D721Med (cell line): ENCODE measurements at regions not wholly inside any gene's neighbourhood (a gene's known extent, or its start where the extent isn't known, plus 50 kb on each side); places are given as distances from the start of the nearest gene placed in this dataset.
A peak's percentile ranks its signal among the peaks of the same experiment; 100 is the strongest.

ENCODE experiments used
- DNase-seq: peaks from one replicate; pipeline ENCODE4 v3.0.0; 2011; ENCODE audit warnings: low spot score; ENCODE audit not compliant: insufficient read length
- FAIRE-seq: peaks from 2 replicates; lab custom pipeline; 2011; peaks lifted over from hg19 to GRCh38; lab: Jason Lieb, UNC
- TF ChIP-seq, protein P1 (sequence below): IDR thresholded peaks from 2 replicates; pipeline ENCODE4 v1.5.1; 2012; ENCODE audit warnings: mild to moderate bottlenecking, control low read depth; ENCODE audit not compliant: insufficient read depth; ENCODE audit errors: missing control alignments

DNA sequence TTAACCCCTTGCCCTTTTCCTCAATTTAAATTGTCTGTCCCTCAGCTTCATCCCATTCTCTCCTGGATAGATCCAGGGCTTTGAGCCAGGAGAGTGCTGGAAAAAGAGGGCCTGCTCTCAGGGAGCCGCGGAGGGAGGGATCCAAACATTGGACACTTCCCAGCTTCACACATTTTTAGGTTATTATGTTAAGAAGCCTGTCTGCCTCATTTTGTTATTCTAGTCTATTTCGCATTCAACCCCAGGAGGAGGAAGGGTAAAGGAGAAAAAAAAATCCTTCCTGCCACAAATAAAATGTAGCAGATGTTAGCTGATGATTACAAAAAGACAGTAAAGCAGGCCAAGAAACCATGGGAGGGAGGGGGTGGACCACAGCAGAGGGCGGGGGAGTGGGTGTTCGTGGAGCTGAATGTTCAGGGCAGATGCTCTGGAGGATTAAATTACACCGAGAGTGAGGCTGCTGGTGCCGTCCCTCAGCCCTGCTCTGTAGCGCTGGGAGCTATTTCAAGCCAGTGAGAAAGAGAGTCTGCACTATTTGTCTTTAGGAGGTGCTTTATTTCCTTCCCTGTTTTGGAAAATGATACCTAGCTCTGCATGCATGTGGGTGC, 60.6 kb upstream of the ZFR start:
- DNase-seq (peak; percentile 33), FAIRE-seq (no peak)
- TF ChIP-seq, protein P1, sequence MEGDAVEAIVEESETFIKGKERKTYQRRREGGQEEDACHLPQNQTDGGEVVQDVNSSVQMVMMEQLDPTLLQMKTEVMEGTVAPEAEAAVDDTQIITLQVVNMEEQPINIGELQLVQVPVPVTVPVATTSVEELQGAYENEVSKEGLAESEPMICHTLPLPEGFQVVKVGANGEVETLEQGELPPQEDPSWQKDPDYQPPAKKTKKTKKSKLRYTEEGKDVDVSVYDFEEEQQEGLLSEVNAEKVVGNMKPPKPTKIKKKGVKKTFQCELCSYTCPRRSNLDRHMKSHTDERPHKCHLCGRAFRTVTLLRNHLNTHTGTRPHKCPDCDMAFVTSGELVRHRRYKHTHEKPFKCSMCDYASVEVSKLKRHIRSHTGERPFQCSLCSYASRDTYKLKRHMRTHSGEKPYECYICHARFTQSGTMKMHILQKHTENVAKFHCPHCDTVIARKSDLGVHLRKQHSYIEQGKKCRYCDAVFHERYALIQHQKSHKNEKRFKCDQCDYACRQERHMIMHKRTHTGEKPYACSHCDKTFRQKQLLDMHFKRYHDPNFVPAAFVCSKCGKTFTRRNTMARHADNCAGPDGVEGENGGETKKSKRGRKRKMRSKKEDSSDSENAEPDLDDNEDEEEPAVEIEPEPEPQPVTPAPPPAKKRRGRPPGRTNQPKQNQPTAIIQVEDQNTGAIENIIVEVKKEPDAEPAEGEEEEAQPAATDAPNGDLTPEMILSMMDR = no peak

DNA sequence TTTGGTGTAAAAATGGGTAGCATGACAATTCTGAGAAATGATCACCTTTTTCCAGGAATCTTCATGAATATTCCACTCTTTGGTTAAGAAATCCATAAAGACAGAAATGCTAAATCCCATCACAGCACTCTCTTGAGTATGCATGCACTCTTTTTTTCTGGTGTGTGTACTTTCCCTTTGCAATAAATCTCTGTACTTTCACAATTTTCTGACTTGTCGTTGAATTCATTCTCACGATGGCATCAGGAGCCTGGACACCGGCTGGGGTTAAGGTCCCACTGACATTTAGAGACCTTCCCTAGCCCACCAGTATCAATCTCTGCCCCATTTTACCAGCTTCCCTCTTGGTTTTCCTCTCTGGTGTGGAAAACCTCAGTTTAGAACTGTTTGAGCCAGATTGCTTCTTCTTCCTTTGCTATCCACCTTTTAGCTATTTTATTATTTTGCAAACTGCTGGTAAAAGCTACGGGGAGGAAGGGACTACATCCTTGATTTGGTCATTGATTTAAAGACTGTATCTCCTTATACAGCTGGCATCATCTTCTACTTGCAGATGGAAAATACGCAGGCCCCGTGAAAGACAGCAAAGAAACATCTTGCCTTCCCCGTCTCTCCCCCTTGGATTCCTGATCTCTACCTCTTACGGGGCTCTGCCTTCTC, 59.9 kb upstream of the ZFR start:
- DNase-seq (no peak), FAIRE-seq (no peak)
- TF ChIP-seq, protein P1 = no peak

DNA sequence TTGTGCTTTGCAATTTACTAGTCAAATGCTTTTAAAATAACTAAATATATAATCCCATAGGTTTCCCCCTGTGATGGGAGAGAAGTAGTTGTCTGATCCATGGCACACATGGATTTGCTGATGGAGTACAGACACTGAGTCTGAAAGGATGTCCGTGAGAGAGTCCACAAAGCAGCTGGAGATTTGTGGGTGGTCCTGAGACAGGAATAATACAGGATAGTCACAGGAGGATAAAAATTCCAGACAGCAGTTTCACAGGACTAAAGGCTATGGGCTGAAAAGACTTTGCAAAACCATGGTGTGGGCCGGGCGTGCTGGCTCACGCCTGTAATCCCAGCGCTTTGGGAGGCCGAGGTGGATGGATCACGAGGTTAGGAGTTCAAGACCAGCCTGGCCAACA, 58.7 kb upstream of the ZFR start:
- FAIRE-seq = no peak

DNA sequence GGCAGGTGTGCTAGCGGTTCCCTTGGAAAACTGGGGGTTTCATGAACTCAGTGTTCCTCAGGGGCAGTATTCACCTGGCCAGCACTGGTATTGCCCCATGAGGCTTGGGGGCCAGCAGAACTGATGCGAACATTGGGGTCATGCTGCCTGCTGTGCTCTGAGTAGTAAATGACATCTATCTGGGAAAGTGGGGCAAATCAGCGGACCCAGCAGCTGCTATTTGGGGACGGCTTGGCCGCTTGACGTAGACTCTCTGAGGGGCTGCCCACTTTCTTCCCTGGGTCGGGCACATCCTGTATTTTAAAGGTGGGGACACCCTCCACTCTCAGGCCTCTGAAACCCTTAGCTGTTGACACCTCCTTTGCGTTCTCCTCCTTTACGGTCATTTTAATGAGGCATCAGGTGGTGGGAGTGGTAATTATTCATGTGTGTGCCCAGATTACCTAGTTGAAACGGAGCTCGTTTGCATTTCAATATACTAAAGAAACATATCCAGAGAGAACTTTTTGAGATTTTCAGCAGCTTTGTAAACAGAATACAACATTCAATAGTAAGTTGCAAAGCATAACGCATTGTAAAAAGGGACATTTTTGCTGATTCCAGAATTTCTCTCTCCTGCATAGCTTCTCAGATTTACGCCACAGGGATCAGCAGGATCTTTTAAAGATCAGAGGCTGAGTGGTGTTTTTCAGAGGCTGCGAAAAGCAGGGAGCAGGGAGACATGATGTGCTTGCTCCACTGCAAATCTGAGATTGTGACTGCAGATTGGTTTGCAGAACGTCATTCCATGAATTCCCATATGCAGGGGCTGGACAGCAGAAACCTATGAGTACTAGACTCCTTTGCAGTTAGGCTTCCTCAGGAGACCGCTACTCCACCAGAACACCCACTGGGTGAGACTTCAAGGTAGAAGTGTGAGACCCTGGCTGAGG, 56.8 kb upstream of the ZFR start:
- TF ChIP-seq, protein P1 = no peak
- DNase-seq (no peak), FAIRE-seq (no peak)

More for the DNA sequence above, 58.7 kb upstream of the ZFR start:
- TF ChIP-seq, protein P1 = no peak
- DNase-seq = no peak

DNA sequence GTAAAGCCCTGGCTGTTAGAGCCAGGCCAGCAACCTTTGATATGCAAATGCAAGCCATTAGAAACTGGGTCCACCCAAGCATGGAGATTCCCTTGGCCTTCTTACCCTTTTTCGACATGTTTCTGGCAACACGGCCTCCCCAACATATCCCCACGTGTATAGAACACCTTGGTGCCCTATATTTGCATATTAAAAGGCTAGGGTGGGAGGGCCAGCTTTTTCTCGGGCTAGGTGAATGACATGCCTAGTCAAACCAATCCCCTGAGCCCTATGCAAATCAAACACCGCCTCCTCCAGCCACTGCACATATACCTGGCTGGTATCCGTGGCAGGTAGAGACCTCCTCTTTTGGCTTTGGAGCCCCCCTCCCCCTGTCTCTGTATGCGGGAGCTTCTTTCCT, 55.6 kb upstream of the ZFR start:
- TF ChIP-seq, protein P1 = no peak
- FAIRE-seq = no peak
- no peak for DNase-seq

DNA sequence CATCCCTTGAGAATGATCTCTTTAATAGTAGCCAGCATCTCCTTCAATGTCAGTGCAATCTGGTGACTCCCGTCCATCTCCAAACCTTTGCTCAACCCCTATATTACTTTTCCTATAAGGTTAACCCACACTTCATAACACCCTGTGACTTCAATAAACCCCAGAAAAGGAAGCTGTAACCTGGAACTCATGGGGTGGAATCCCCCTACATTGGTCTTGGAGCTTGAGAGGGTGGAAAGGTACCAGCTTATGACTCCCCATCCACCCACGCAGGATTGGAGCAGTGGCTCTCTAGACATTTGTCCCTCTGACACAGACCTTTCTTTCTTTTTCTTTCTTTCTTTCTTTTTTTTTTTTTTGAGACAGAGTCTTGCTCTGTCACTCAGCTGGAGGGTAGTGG, 54.7 kb upstream of the ZFR start:
- no peak for FAIRE-seq
- TF ChIP-seq, protein P1 = no peak
- DNase-seq = no peak
